Activated CD8-positive, alpha-beta memory T cell treated with anti-CD3 and anti-CD28 coated beads for 36 hours (primary cell): ENCODE measurements at regions not wholly inside any gene's neighbourhood (a gene's known extent, or its start where the extent isn't known, plus 50 kb on each side); places are given as distances from the start of the nearest gene placed in this dataset.
"Not testable (repeated sequence)": the region's sequence is repeated elsewhere in the genome, so short reads cannot be mapped to it uniquely, and the experiment has no call there.

Experiments
- CTCF ChIA-PET: fragments of 350-600 bp; sonication (Branson Sonifier 250); formaldehyde crosslinking; loops from one replicate; lab custom pipeline; 2021; ENCODE audit warnings: antibody characterized with exemption; lab: Charles Lee
- POLR2A ChIA-PET: fragments of 350-600 bp; sonication (Branson Sonifier 250); formaldehyde crosslinking; loops from one replicate; lab custom pipeline; 2021; ENCODE audit warnings: antibody characterized with exemption; lab: Charles Lee

- ChIA-PET CTCF (interaction anchor here (0.6 kb wide), 1 partner anchor 131 kb away, joined by 4 read pairs; no protein-coding TSS in a partner anchor), POLR2A (no interaction called here)
Measured at GRCh38 chr12:87382959-87383566, 646.1 kb downstream of the C12orf50 start.

GRCh38 chr12:87382436-87382835, 646.8 kb downstream of the C12orf50 start:
- ChIA-PET CTCF (no interaction called here), POLR2A (no interaction called here)

- ChIA-PET POLR2A (no interaction called here), CTCF (no interaction called here)
Measured at GRCh38 chr12:87381742-87382141, 647.5 kb downstream of the C12orf50 start.

GRCh38 chr12:87378526-87378925, 650.7 kb downstream of the C12orf50 start:
- CTCF ChIA-PET = no interaction called here

GRCh38 chr12:87376722-87377121, 652.5 kb downstream of the C12orf50 start:
- ChIA-PET POLR2A (no interaction called here), CTCF (no interaction called here)

More at GRCh38 chr12:87378526-87378925, 650.7 kb downstream of the C12orf50 start:
- POLR2A ChIA-PET = no interaction called here

- ChIA-PET POLR2A (no interaction called here), CTCF (no interaction called here)
Measured at GRCh38 chr12:87369161-87369560, 660.0 kb downstream of the C12orf50 start.

- CTCF ChIA-PET = no interaction called here
- POLR2A ChIA-PET = no interaction called here
Measured at GRCh38 chr12:87368259-87368658, 660.9 kb downstream of the C12orf50 start.

- ChIA-PET POLR2A (no interaction called here), CTCF (no interaction called here)
Measured at GRCh38 chr12:87365423-87365822, 663.8 kb downstream of the C12orf50 start.

GRCh38 chr12:87363497-87364084, 665.6 kb downstream of the C12orf50 start:
- ChIA-PET CTCF (no interaction called here), POLR2A (no interaction called here)

- CTCF ChIA-PET = no interaction called here
- POLR2A ChIA-PET = no interaction called here
Measured at GRCh38 chr12:87349681-87350080, 679.5 kb downstream of the C12orf50 start.

GRCh38 chr12:87348071-87348470, 681.1 kb downstream of the C12orf50 start:
- CTCF ChIA-PET = no interaction called here
- POLR2A ChIA-PET = no interaction called here

GRCh38 chr12:87344699-87345098, 684.5 kb downstream of the C12orf50 start:
- CTCF ChIA-PET = no interaction called here
- POLR2A ChIA-PET = no interaction called here

GRCh38 chr12:87338681-87339080, 690.5 kb downstream of the C12orf50 start:
- ChIA-PET POLR2A (no interaction called here), CTCF (no interaction called here)

GRCh38 chr12:87336814-87337336, 692.3 kb downstream of the C12orf50 start:
- CTCF ChIA-PET = no interaction called here
- POLR2A ChIA-PET = no interaction called here

- ChIA-PET POLR2A (no interaction called here), CTCF (no interaction called here)
Measured at GRCh38 chr12:87332987-87333726, 696.0 kb downstream of the C12orf50 start.

- POLR2A ChIA-PET, CTCF ChIA-PET: not testable (repeated sequence)
Measured at GRCh38 chr12:87330071-87330555, 699.1 kb downstream of the C12orf50 start.

- CTCF ChIA-PET = no interaction called here
- POLR2A ChIA-PET = no interaction called here
Measured at GRCh38 chr12:87329076-87329863, 699.9 kb downstream of the C12orf50 start.

- ChIA-PET POLR2A (no interaction called here), CTCF (no interaction called here)
Measured at GRCh38 chr12:87323369-87323768, 705.8 kb downstream of the C12orf50 start.

GRCh38 chr12:87320724-87321123, 708.5 kb downstream of the C12orf50 start:
- ChIA-PET CTCF (no interaction called here), POLR2A (no interaction called here)

GRCh38 chr12:87317302-87317701, 711.9 kb downstream of the C12orf50 start:
- ChIA-PET POLR2A (no interaction called here), CTCF (no interaction called here)
